HG03108 (cell line): ENCODE measurements at regions not wholly inside any gene's neighbourhood (a gene's known extent, or its start where the extent isn't known, plus 50 kb on each side); places are given as distances from the start of the nearest gene placed in this dataset.
A peak's percentile ranks its signal among the peaks of the same experiment; 100 is the strongest.

Experiments
- ATAC-seq: cut with Tn5 transposase; IDR thresholded peaks from one replicate; pipeline ENCODE4 v1.9.1; 2021; ENCODE audit warnings: moderate library complexity; ENCODE audit not compliant: unreplicated experiment

DNA sequence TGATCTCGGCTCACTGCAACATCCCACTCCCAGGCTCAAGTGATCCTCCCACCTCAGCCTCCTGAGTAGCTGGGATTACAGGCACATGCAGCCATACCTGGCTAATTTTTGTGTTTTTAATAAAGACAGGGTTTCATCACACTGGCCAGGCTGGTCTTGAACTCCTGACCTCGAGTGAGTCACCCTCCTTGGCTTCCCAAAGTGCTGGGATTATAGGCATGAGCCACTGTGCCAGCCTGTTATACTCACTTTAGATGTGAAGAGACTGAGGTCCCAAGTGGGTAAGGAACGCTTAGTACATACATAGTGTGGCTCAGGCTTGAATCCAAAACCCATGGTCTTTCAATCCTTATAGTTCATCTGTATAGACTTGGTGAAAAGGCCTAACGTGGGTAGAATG, 63.7 kb upstream of the EPS8L3 start:
- ATAC-seq, result no peak

- ATAC-seq, result no peak
Observed at GRCh38 chr1:109826930-109827349, 63.2 kb upstream of the EPS8L3 start.

GRCh38 chr1:109826446-109826845, 62.7 kb upstream of the EPS8L3 start:
- no peak for ATAC-seq

DNA sequence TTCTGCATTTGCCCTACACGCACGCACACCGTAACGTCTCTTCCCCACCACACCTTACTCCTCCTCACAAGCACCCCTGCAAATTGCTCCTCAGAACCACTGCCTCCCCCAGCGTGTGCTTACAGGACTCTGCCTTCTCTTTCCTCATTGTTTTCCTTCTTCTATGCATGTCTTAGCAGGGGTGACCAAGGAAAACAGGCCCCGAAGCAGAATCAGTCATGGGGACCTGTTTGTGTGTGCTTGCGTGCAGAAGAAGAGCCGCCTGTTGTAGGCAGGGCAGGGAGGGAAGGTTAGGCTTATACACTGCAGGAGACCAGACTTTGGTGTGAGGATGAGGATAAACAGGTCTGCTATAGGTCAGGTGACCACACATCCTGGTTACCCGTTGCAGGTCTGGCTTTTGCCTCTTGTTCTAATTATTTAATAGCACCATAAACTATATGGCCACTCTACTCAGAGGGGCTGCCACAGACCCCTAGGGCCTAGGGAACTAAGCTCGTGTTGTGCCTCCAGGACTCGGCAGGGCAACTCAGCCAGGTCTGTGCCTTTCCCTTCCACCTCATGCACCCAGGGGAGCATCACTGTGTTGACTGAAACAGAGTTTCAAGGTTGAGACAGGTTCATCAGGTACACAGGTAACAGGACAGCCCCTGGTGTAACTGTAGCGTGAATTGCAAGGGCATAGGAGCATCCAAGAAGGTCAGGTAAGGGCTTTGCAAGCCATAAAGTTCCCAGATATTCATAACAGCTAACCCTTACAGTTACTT, 60.8 kb upstream of the EPS8L3 start:
- no peak for ATAC-seq

- ATAC-seq, result no peak
Observed at GRCh38 chr1:109823543-109824348, 60.0 kb upstream of the EPS8L3 start.

DNA sequence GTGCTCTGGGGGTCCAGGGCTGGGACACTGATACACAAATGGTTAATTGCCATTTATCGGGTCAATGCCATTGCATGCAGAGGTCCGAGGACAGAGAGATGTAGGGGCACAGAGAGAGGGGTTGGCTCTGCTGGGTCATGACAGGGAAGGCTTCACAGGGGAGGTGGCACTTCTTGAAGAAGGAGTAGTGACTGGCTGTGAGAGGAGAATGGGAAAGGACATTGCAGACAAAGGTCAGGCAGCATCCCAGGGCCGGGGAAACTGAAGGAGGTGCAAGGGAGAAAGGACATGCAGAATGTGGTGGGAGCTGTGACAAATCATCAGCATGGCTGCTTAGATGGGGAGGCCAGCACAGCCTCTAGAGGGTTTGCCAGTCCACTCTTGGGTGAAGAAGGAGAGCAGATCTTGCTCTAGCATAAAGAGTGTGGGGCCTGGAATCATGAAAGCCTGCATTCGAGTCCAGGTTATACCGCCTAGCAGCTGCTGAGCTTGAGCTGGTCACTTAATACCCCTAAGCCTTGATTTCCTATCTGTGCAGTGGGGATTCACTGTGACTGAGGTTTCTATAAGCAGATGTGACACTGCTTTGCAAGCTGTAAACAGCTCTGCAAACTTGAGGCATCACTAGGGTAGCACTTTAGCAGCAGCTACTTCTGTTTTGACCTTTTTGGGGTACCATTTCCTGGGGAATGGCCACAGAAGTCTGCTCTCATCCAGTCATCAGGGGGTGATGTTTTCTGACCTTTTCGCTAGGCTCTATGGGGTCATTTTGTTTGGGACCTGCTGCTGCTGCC, 59.2 kb upstream of the EPS8L3 start:
- ATAC-seq, result no peak

GRCh38 chr1:109821831-109822745, 58.4 kb upstream of the EPS8L3 start:
- no peak for ATAC-seq

DNA sequence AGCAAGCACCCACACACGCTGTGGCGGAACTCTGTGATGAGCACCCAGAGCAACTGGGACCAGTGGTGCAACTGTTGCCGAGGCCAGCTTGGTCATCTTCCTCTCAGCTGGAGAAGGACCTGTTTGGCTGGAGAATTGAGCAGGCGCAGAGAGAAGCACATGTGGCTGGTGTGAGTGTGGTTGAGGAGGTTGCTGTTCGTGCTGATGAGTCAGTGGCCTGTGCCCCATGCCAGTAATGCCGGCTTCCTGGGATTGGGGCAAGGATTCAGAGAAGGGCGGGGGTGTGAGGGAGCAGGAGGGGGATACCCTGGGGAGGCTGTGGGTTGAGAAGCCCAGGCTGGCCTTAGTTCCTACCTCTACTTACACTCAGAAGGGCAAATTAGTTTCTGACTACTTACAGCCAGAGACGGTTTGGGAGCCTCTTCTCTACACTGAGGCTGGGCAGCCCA, 57.5 kb upstream of the EPS8L3 start:
- ATAC-seq, result no peak

DNA sequence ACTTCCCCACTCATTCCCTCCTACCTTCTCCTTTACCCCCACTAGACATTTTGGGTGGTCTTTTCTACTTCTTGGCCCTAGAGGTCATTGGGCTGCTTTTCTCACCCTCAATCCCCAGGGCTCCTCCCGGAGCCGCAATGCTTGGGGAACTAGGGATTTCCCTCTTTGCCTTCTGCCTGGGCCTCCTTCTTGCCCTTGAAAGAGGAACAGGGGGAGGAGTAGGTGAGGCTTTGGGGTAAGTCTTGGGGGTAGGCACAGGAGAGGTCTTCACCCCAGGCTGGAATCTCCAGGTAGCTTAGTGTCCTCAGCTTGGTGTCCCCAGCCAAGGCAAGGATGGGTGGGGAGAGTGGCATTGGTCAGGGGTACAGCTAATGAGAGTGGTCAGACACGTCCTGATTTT, 56.2 kb upstream of the EPS8L3 start:
- no peak for ATAC-seq

- no peak for ATAC-seq
Observed at GRCh38 chr1:109818988-109819764, 55.5 kb upstream of the EPS8L3 start.

DNA sequence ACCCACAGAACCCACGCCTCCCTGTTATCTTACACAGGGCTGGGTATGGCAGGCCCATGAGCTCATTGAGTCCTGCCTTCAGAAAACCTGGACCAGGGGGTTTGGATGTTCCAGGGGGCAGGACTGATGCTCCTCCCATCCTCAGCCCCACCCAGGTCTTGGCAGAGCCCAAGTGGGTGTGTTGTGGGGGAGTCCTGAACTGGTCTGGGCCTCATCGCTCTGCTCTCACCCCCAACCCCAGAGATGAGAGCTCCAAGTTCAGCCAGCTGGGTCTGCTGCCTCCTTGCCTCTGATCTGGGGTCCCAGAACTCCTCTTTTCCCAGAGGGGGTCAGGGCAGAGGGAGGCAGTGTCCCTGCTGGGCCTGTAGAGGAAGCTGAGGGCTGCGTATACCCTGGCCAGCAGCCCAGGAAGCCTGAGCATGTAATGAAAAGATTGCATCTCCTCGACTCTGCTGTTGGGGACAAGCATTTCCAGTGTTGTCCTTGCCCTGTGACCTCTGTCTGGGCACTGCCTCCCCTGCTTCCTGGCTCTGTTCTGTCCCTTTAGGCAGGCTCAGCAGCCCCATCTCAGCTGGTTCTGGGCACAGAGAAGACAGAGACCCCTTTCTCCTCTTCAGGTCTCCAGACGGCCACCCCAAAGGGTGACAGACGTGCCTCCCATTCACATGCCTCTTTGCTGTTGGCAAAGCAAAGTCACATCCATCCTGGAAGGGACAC, 54.7 kb upstream of the EPS8L3 start:
- no peak for ATAC-seq

GRCh38 chr1:109817881-109818270, 54.2 kb upstream of the EPS8L3 start:
- no peak for ATAC-seq

DNA sequence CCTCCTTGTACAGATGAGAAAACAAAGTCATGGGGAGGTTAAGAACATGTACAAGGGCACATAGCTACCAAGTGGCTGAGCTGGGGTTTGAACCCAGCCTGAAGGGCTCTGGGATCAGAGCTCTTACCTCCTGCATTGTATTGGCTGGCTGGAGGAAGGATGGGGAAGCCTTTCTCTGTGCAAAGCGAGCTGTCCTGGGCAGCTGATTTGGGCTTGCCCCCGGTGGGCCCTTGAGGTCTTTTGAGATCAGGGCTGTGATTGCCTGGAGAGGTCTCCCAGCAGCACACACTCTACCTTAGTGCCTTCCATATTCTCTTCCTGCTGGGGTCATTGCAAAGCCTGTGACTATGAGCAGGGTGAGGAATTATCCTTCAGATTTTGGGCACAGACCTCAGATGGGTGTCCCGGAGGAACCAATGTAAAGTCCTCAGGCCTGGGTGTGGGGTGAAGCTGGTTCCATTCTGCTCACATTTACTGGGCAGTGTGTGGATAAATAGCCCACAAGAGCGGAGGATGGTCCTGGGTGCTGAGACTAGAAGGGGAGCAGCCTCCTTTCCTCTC, 53.3 kb upstream of the EPS8L3 start:
- ATAC-seq, result no peak

- ATAC-seq, result peak; percentile 85
Observed at GRCh38 chr1:109816175-109816811, 52.6 kb upstream of the EPS8L3 start.

- ATAC-seq, result no peak
Observed at GRCh38 chr1:109815809-109816174, 52.1 kb upstream of the EPS8L3 start.

DNA sequence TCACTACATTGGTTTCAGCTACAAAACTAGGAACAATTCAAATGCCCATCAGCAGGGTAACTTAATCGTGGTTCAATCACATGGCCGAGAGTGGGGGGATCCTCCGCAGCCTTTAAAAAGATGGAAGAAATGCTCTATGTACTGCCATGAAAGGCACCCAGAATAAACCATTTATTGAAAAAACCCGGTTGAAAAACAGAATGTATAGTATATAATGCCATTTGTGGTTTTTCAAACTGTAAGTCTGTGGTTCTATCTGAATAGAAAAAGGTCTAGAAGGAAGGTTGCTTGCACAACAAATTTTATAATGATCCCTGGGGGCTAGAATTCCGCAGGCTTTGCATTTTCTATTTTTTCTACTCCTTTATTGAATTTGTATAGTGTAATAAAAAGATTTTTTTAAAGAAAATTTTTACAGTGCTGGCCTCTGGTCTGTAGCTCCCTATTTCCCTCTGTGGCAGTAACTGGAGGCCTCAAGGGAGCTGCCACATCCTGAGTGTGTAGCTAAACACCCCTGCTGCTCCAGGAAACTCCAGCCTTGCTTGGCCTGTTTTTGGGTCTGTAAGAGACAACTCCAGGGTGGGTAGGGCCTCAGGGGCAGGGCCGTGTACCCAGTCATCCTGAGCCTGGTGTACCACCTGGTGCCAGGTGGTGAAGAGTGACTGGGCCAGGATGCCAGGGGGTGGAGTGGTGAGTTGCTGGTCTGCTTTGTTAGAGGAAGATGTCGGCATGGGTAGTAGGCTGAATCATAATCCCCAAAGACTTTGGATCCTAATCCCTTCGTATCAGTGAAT, 51.5 kb upstream of the EPS8L3 start:
- ATAC-seq, result no peak

DNA sequence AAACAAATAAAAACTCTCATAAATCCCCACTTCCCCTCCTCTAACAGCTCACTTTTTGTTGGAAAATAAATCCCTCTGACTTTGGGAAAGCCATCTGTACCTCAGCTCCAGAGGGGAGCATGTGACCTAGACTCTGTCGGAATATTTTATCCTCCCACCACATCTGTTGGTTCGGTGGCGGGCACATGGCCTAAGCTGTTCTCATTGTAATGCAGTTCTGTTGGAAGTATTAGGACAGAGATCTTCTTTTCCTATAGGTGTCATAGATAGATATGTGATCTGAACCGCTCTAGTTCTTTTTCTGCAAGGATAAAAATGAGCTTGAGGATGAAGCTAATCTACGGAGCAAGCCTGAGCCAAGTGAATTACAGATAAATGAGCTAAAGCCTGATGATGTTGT, 50.5 kb upstream of the EPS8L3 start:
- no peak for ATAC-seq
